GM18505 (cell line): ENCODE measurements at regions not wholly inside any gene's neighbourhood (a gene's known extent, or its start where the extent isn't known, plus 50 kb on each side); places are given as distances from the start of the nearest gene placed in this dataset.

Source experiments
- ATAC-seq: cut with Tn5 transposase; IDR thresholded peaks from one replicate; pipeline ENCODE4 v1.9.1; 2021; ENCODE audit not compliant: unreplicated experiment
- POLR2A ChIP-seq: IDR thresholded peaks from 4 replicates; pipeline ENCODE4 v1.6.1; 2011; ENCODE audit warnings: borderline replicate concordance; ENCODE audit not compliant: insufficient read depth, insufficient read length; ENCODE audit errors: extremely low read depth

- TF ChIP-seq POLR2A, result no peak
- no peak for ATAC-seq
Measured at GRCh38 chr3:17932136-17932771, 189.8 kb upstream of the TBC1D5 start.

DNA sequence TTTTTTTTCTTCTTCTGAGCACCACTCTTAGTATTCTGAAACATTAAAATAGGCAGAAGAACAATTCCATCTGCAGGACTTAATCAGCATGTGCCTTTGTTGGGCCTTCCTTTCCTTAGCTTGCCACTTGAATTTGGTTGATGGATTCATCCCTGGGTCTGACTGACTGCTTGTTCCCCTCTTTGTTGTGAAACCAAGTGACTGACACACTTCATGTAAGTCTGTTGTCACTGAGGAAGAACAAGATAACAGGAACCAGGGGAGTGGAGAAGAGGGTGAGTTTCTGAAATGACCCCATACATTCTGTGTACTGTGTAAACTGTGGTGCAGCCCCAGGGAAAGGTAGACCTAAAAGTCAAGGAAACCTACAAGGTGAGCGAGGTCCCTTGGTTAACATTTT is 188.7 kb upstream of the TBC1D5 start:
- TF ChIP-seq POLR2A, result no peak
- ATAC-seq, result no peak

DNA sequence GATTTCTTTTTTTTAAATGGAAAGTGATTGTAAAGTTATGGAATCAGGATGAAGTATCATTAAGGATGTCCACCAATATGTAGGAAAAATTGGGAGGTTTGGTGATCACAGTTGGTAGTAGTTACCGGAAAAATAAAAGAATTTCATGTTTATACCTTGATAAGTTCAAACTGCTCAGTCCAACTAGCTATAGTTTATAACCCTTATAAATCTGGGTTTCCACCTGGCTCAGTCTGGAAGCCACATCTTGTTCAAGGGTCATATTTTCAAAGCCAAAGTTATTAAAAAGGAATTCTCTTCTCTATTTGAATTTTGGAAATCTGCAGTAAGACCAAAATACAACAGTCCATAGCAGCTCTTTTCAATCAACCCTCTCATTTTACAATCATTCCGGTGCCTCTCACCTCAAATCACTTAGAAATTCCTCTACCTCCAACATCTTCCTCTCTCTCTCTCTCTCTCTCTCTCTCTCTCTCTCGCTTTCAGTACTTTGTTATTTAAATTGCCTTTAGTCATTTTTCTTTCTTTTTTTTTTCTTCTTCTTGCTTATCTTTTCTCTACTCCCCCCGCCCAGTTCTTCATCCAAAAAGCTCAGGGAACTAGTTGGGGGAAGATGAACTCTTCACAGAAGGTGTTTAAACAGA is 186.2 kb upstream of the TBC1D5 start:
- TF ChIP-seq POLR2A, result no peak
- no peak for ATAC-seq

DNA sequence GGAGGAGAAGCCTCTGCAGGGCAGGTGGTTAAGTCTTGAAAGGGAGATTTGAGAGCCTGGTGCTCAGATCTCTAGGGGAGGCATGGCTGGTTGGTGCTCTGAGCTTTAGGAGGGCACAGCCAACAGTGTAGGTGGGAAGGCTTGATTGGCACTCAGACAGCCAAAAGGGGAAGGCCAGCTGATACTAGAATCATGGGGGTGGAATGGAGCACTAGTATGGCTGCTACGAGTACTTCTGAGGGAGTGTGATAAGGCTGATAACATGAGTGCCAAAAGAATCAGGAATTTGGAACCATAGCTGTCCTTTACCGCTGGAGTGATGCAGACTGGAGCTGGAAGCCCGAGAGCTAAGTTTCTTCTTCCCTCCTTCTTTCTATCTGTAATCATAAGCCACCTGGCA is 184.6 kb upstream of the TBC1D5 start:
- no peak for TF ChIP-seq POLR2A
- no peak for ATAC-seq

- ATAC-seq, result no peak
- TF ChIP-seq POLR2A, result no peak
Measured at GRCh38 chr3:17915341-17915740, 172.9 kb upstream of the TBC1D5 start.

- ATAC-seq, result no peak
- no peak for TF ChIP-seq POLR2A
Measured at GRCh38 chr3:17913359-17913758, 170.9 kb upstream of the TBC1D5 start.

- no peak for TF ChIP-seq POLR2A
- ATAC-seq, result no peak
Measured at GRCh38 chr3:17911986-17912760, 169.7 kb upstream of the TBC1D5 start.

- TF ChIP-seq POLR2A, result no peak
- ATAC-seq, result no peak
Measured at GRCh38 chr3:17910922-17911321, 168.5 kb upstream of the TBC1D5 start.

GRCh38 chr3:17909714-17910113 is 167.3 kb upstream of the TBC1D5 start:
- TF ChIP-seq POLR2A, result no peak
- ATAC-seq, result no peak

GRCh38 chr3:17908399-17909191 is 166.2 kb upstream of the TBC1D5 start:
- TF ChIP-seq POLR2A, result no peak
- ATAC-seq, result no peak

GRCh38 chr3:17905996-17906395 is 163.6 kb upstream of the TBC1D5 start:
- no peak for TF ChIP-seq POLR2A
- ATAC-seq, result no peak

DNA sequence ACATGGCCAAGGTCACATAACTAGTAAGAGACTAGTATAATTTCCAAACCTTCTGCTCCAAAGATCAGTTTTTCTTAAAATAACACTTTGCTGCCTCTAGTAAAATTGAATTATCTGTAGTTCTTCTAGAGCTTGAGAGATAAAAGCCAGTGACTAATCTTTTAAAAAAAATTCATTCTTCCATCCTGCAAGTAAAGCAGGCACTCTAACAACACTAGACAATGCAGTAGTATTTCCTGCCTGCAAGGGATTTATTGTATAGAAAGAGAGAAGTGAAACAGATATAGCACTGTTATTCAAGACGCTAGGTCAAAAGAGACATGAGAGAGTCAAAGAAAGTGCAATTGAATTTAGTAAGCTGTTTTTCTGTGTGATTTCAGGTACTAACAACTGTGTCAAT is 159.5 kb upstream of the TBC1D5 start:
- TF ChIP-seq POLR2A, result no peak
- peak; percentile 98 for ATAC-seq

DNA sequence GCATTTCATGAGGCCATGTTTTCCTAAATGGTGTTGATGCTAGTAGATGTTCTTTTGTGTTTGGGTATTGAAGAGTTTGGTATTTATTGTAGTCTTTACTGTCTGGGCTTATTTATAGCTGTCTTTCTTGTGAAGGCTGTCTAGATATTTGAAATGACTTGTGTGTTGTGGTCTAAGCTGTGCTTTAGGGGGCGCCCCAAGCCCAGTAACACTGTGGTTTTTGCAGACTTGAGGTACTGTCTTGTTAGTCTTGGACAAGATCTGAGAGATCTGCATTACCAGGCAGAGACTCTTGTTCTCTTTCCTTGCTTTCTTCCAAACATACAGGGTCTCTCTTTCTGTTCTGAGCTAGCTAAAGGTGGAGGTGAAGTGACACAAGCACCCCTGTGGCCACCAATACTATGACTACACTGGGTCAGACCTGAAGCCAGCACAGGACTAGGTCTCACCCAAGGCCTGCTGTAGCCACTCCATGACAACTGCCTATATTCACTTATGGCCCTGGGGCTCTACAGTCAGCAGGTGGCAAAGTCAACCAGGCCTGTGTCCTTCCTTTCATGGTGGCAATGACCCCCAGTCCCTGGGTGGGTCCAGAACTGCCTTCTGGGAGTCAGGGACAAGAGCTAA is 152.1 kb upstream of the TBC1D5 start:
- ATAC-seq, result no peak
- no peak for TF ChIP-seq POLR2A
